ENCODE measurements at regions not wholly inside any gene's neighbourhood (a gene's known extent, or its start where the extent isn't known, plus 50 kb on each side); places are given as distances from the start of the nearest gene placed in this dataset.
"Not testable (repeated sequence)": the region's sequence is repeated elsewhere in the genome, so short reads cannot be mapped to it uniquely, and the experiment has no call there.

DNA sequence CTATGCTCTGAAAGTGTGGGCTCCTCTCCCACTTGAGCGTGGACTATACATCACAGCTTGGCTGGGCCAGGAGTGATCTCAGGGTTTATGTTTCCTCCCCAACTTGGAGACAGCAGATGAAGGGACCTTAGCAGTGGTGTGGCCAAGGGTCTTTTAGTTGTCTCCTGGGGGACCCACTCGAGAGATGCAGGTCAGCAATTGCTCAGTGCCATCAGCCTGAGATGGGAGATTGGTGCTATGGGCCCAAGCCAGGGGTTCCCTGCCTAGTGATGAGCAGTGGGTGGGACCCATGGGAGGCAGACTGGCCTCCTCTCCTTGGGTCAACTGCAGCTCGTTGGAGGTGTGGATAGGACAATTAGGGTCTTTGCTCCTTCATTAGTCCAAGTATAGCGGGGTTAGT lies 510.5 kb upstream of the FSHR start:
- no peak for DNase-seq

DNA sequence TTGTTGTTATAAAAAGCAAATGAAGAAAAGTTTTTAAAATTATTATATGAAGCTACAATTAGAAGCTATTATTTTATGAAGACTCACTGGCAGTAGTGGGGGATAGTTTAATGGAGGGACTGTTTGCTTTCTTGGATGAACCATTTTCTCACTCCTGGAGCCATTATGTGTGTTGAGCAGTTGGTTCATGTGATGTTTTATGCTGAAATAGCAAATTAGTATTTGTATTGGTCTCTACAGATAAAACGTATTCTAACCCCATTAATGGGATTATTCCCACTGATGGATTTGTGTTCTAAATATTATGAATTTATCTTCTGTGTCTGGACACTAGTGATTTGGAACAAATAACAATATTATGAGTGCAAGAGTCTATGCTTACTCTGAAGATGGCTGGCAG lies 507.5 kb upstream of the FSHR start:
- no peak for DNase-seq

DNA sequence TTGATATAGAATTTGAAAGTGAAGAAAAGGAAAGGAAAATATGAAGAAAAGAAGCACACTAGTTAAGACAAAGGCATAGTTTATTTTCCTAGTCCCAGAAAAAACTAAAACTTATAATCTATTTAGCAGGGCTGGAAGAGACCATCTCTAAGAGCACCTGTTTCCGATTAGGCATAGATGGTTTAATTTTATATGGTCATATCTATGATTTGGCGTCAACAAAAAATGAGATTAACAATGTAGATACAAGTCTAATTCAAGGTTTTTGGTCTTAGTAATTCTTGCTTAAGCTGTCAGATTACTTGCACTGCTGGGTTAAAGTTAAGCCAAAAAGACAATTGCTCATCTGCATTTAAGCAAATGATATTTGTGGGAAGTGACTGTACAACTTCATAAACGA lies 502.5 kb upstream of the FSHR start:
- no peak for DNase-seq

DNA sequence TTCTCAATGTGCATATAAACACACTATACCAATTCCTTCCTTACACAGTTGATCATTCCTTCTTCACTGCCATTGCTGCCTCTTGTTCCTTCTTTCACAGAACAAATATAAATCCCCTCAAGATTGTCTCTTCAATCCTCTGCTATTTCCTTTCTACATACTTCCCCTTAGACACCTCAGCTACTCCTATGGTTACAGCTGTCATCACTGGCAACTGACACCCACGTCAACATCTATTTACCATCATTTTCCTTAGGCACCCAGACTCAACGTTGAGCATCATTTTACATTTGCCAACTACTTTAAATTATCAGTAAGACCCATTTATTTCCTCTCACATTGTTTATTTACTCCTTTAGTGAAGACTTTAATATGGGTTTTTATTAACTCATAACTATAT lies 488.8 kb upstream of the FSHR start:
- DNase-seq, result no peak

DNA sequence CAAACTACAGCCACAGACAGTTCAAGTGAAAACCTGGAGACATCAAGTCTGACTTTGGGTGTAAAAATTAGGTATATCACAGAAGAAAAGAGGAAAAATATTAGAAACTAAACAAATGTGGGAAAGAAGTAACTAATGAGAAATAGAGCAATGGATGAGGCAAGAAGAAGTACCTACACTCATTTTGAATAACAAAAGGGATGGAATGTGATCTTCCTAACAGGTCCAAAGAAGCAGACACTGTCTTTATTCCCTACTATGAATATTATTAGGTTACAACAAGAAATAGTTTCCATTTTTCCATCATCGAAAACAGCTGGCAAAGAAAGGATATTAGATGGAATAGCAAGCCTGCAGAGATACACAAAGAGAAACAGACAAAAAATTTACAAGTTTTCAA lies 486.3 kb upstream of the FSHR start:
- DNase-seq, result no peak

- DNase-seq, result no peak
Observed at GRCh38 chr2:49621016-49621415, 466.7 kb upstream of the FSHR start.

DNA sequence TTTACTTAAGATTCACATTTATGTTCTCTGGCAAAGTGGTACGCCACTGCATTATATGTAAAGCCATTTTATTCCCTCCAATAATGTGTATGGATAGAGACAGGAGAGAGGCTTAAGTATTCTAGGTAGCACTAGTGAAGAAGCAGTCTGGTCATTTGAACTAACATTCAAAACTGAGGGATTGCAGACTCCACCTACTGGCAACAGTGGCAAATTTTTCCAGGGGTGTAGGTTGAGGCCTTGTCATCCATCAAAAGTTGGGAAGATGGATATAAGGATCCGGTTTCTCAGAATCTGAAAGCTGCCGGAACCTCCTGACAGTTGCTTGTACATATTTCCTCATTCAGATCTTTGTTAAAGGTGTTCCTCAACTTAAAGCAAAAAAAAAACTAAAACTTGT lies 465.5 kb upstream of the FSHR start:
- DNase-seq, result no peak

DNA sequence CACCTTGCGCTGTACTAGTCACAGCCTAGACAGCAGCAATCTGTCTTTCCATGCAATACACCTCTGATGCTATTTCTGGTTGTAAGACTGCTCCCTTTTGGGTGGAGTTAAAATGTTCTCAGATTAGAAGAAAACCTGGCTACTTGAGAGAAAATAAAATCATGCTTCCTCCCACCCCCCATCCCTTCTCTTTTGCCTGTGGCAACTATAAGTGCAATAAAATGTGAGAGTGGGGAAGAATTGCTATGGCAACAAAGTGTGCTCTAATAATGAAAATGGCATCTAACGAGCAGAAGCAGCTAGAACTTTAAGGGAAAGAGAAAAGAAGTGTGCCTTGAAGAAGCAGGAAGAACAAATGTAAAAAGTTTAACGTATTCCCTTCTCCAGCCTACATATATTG lies 464.2 kb upstream of the FSHR start:
- DNase-seq, result no peak

DNA sequence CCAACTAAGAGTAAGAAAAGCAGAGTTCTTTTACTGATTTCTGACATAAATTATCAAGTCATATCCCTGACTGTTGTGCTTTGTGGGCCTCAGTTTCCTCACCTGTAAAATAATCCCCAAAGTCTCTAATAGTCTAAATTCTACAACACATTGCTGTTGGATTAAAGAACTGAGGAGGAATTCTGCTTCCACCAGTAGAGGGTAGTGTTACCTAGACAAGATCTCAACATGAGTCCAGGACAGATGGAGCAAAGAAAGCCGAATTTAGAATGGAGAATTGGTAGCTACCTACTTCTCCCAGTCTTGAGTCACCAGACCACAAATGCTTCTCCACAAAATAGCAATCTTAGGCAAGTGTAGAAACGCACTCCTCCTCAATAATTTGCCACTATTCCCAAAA lies 462.5 kb upstream of the FSHR start:
- DNase-seq, result no peak

GRCh38 chr2:49611796-49612195 lies 457.5 kb upstream of the FSHR start:
- not testable (repeated sequence) for DNase-seq

GRCh38 chr2:49600524-49600923 lies 446.2 kb upstream of the FSHR start:
- no peak for DNase-seq

DNA sequence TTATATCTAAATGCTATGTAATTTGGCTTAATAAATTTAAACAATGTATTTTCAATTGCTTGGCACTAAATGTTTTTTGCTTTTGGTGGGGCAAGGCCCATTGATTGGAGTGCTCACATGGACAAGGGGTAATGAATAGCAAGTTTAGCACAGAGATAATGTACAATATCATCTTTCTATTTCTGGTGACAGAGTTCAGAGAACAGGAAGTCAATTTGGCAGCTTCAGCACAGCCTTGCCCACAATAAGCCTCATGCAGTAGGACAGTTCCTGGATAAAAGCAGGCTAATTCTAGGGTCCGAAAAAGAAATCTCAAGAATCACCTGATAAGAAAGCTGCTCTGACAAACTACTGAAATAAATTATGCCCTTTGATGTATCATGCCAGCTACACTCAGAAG lies 443.9 kb upstream of the FSHR start:
- no peak for DNase-seq

DNA sequence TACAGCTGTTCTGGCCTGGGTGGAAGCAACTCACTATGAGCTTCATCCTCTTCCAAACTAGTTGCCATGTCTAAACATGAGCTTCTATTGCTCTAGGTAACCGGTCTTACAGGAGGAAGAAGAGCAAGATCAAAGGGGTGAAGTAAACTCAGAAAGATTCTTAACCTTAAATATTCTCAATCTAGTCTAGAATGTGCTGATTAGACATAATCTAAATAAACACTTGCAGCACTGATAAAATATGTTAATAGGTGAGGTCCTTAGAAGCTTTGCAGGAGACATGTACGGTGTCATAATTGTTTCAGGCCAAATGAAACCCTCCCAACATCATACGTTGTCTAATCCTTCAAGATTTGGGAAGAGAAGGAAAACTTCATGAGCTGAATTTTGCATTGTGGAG lies 431.6 kb upstream of the FSHR start:
- DNase-seq, result no peak

GRCh38 chr2:49582946-49583345 lies 428.6 kb upstream of the FSHR start:
- DNase-seq, result no peak

DNA sequence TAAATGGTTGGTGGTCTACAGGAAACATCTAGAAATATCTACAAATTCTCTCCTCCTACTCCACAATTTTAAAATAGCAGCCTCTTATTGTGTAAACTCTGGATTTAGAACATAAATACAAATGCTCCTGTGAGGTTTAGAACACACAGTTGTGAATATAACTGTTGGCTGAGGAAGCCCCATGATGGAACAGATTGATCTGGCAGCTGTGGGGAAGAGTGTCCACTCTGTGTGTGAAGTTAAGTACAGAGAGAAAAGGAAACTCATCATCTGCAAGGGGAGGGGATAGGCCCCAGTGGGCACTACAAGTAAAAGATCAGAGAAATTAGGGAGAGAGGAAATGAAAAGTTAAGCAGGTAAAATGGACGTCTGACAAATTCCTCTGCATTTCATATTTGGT lies 422.7 kb upstream of the FSHR start:
- DNase-seq, result no peak

DNA sequence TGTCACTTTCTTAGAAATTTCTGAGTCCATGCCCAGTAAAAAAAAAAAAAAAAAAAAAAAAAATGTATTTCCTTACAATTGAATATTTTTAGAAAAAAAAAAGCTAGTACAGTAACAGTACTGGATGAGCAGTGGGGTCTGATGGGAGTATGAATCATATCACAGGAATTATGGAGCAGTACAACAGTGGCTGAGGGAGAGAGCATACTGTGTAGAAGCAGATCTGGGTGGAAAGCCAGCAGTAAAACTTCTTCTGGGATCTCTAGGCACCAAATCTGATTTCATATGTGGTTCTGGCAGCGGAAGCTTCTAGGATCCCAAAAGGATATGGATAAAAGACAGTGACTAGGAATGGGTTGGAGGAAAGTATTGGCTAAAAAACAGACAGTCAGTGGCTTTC lies 414.9 kb upstream of the FSHR start:
- DNase-seq, result no peak

- no peak for DNase-seq
Observed at GRCh38 chr2:49567811-49568600, 413.7 kb upstream of the FSHR start.

- DNase-seq, result no peak
Observed at GRCh38 chr2:49567021-49567420, 412.7 kb upstream of the FSHR start.

DNA sequence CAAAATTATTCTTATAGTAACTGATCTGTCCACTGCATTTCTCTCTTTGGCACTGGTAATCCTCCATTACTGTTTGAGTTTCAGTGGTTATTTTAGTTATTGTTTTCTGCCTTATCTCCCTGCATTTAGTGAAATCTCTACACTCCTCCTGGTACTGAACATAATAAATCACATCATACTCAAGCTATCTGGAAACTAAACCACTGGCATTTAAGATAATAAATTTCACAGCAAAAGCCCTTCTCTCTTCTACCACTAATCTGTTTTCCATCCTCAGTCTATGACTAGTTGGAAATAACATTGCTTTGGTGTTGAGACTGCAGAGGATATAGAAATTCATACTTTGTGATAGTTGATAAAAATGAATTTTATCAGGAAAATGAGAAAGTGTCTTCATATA lies 399.3 kb upstream of the FSHR start:
- DNase-seq, result no peak

GRCh38 chr2:49532702-49533101 lies 378.4 kb upstream of the FSHR start:
- DNase-seq, result no peak

GRCh38 chr2:49515996-49516782 lies 361.9 kb upstream of the FSHR start:
- no peak for DNase-seq

GRCh38 chr2:49514201-49514600 lies 359.9 kb upstream of the FSHR start:
- no peak for DNase-seq

GRCh38 chr2:49490710-49491109 lies 336.4 kb upstream of the FSHR start:
- no peak for DNase-seq

GRCh38 chr2:49487139-49487538 lies 332.8 kb upstream of the FSHR start:
- no peak for DNase-seq

DNA sequence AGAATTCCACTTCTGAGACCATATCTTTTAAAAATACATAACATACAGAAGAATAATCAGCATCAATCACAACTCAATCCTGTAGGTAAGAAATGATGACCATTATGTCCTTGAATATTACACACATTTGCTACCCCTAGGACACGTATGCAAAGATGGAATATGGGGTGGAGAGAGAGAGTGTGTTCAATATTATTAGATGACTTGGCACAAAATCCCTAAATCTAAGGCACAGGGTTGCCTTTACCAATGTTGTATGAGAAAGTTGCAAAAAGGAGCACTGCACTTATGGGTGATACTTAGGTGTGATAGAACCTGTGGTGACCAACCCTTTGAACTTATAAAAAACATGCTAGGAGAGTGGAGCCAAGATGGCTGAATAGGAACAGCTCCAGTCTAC lies 326.2 kb upstream of the FSHR start:
- no peak for DNase-seq

Data from cerebellar nuclear complex (tissue), 1 donor.